GM23338 (cell line): ENCODE measurements at regions not wholly inside any gene's neighbourhood (a gene's known extent, or its start where the extent isn't known, plus 50 kb on each side); places are given as distances from the start of the nearest gene placed in this dataset.

Experiments
- ATAC-seq: fragments of 200-7000 bp; cut with Tn5 transposase; 3 replicates; pipeline ENCODE4 v1.9.1; 2020
- DNase-seq: peaks from one replicate; pipeline ENCODE4 v3.0.0-alpha.2; 2015; ENCODE audit warnings: low spot score
- H2AFZ ChIP-seq: fragments of 200-600 bp; sonication (generic); 2 replicates; pipeline ENCODE4 v1.8.0; 2016; ENCODE audit warnings: antibody characterized with exemption, mild to moderate bottlenecking, moderate library complexity
- H3F3A ChIP-seq: fragments of 200-600 bp; sonication (generic); replicated peaks from 2 replicates; pipeline ENCODE4 v1.8.0; 2017; ENCODE audit warnings: antibody characterized with exemption, mixed run types, low read depth
- H3K27ac ChIP-seq: fragments of 200-600 bp; sonication (generic); 2 replicates; pipeline ENCODE4 v1.6.1; 2016; ENCODE audit warnings: low read depth
- H3K27me3 ChIP-seq: fragments of 200-600 bp; sonication (generic); 2 replicates; pipeline ENCODE4 v1.8.0; 2016; ENCODE audit warnings: mild to moderate bottlenecking, mixed run types, moderate library complexity; ENCODE audit not compliant: insufficient read depth
- H3K36me3 ChIP-seq: fragments of 200-600 bp; sonication (generic); 2 replicates; pipeline ENCODE4 v1.8.0; 2016; ENCODE audit warnings: mild to moderate bottlenecking; ENCODE audit not compliant: insufficient read depth
- H3K4me1 ChIP-seq: fragments of 200-600 bp; sonication (generic); 2 replicates; pipeline ENCODE4 v1.8.0; 2016; ENCODE audit warnings: mild to moderate bottlenecking, moderate library complexity; ENCODE audit not compliant: insufficient read depth
- H3K4me2 ChIP-seq: fragments of 200-600 bp; sonication (generic); 2 replicates; pipeline ENCODE4 v1.7.1; 2017; ENCODE audit warnings: mixed run types
- H3K4me3 ChIP-seq: fragments of 200-600 bp; sonication (generic); 2 replicates; pipeline ENCODE4 v1.6.1; 2016; ENCODE audit warnings: mixed run types
- H3K79me2 ChIP-seq: fragments of 200-600 bp; sonication (generic); replicated peaks from 2 replicates; pipeline ENCODE4 v1.8.0; 2017; ENCODE audit warnings: mild to moderate bottlenecking; ENCODE audit not compliant: insufficient read depth
- H3K9me2 ChIP-seq: fragments of 200-600 bp; sonication (generic); 2 replicates; pipeline ENCODE4 v1.8.0; 2017; ENCODE audit not compliant: insufficient read depth
- H4K20me1 ChIP-seq: fragments of 200-600 bp; sonication (generic); replicated peaks from 2 replicates; pipeline ENCODE4 v1.8.0; 2017; ENCODE audit warnings: mild to moderate bottlenecking; ENCODE audit not compliant: insufficient read depth
- H3K27ac Mint-ChIP-seq: 2 replicates; pipeline ENCODE4 v1.8.0; 2020; ENCODE audit warnings: inconsistent platforms, mild to moderate bottlenecking, moderate library complexity, mixed read lengths
- H3K27me3 Mint-ChIP-seq: 3 replicates; pipeline ENCODE4 v1.8.0; 2022; ENCODE audit warnings: low read depth, mild to moderate bottlenecking, moderate library complexity, mixed read lengths, inconsistent platforms; ENCODE audit not compliant: insufficient read depth, poor library complexity
- H3K36me3 Mint-ChIP-seq: 3 replicates; pipeline ENCODE4 v1.8.0; 2021; ENCODE audit warnings: low read depth, mild to moderate bottlenecking, inconsistent platforms, moderate library complexity, mixed read lengths
- H3K4me1 Mint-ChIP-seq: 3 replicates; pipeline ENCODE4 v1.8.0; 2020; ENCODE audit warnings: mild to moderate bottlenecking, inconsistent platforms, mixed read lengths
- H3K4me3 Mint-ChIP-seq: 3 replicates; pipeline ENCODE4 v1.8.0; 2021; ENCODE audit warnings: moderate library complexity, mild to moderate bottlenecking, inconsistent platforms, mixed read lengths
- H3K9me3 Mint-ChIP-seq: 3 replicates; pipeline ENCODE4 v1.8.0; 2020; ENCODE audit warnings: moderate library complexity, mild to moderate bottlenecking, inconsistent platforms, mixed read lengths
- CREB1 ChIP-seq: fragments of 250-450 bp; sonication (Bioruptor Pico); IDR thresholded peaks from 2 replicates; pipeline ENCODE4 v1.5.0; 2020; ENCODE audit warnings: low read depth, mild to moderate bottlenecking, moderate library complexity
- CTCF ChIP-seq, 2 experiments: fragments of 200-600 bp in 1 of 2; sonication (generic) in 1 of 2; conservative IDR thresholded peaks; 2 replicates each; pipeline versions ENCODE4 v1.5.1 to v1.6.1; 2016 to 2017; ENCODE audit warnings: antibody characterized with exemption in 2 of 2, low read depth in 2 of 2, mild to moderate bottlenecking in 2 of 2, moderate library complexity in 1 of 2
- ETS1 ChIP-seq: IDR thresholded peaks from 2 replicates; pipeline ENCODE4 v1.6.1; 2016; ENCODE audit warnings: antibody characterized with exemption
- EZH2 ChIP-seq: fragments of 200-600 bp; sonication (generic); IDR thresholded peaks from one replicate; pipeline ENCODE4 v1.8.0; 2017; ENCODE audit warnings: antibody characterized with exemption, mild to moderate bottlenecking, low read depth; ENCODE audit not compliant: unreplicated experiment
- EZH2phosphoT487 ChIP-seq: fragments of 200-600 bp; sonication (generic); IDR thresholded peaks from one replicate; pipeline ENCODE4 v1.8.1; 2018; ENCODE audit warnings: antibody characterized with exemption; ENCODE audit not compliant: unreplicated experiment
- JUNB ChIP-seq: IDR thresholded peaks from one replicate; pipeline ENCODE4 v1.6.1; 2016; ENCODE audit warnings: antibody characterized with exemption; ENCODE audit not compliant: unreplicated experiment
- NANOG ChIP-seq: IDR thresholded peaks from 2 replicates; pipeline ENCODE4 v1.6.1; 2016; ENCODE audit warnings: antibody characterized with exemption, borderline replicate concordance
- POLR2AphosphoS5 ChIP-seq: IDR thresholded peaks from 2 replicates; pipeline ENCODE4 v1.6.1; 2016; ENCODE audit warnings: antibody characterized with exemption, low read depth
- REST ChIP-seq: IDR thresholded peaks from one replicate; pipeline ENCODE4 v1.6.1; 2018; ENCODE audit warnings: antibody characterized with exemption; ENCODE audit not compliant: unreplicated experiment
- STAT1 ChIP-seq: IDR thresholded peaks from one replicate; pipeline ENCODE4 v1.6.1; 2016; ENCODE audit warnings: antibody characterized with exemption; ENCODE audit not compliant: unreplicated experiment
- ZNF114 ChIP-seq: fragments of 250-450 bp; sonication (Bioruptor Pico); IDR thresholded peaks from 2 replicates; pipeline ENCODE4 v1.5.0; 2020; ENCODE audit warnings: mild to moderate bottlenecking, moderate library complexity
- ZNF331 ChIP-seq: fragments of 250-450 bp; sonication (Bioruptor Pico); IDR thresholded peaks from 2 replicates; pipeline ENCODE4 v1.5.0; 2020; ENCODE audit warnings: low read depth, mild to moderate bottlenecking, moderate library complexity
- ZNF462 ChIP-seq: fragments of 250-450 bp; sonication (Bioruptor Pico); IDR thresholded peaks from 2 replicates; pipeline ENCODE4 v1.5.0; 2020; ENCODE audit warnings: mild to moderate bottlenecking, moderate library complexity

- Mint-ChIP-seq H3K4me1 (peaks cover 18% of the 10 kb centered on the region), H3K4me3 (no peak overlapping the region), H3K27ac (no peak overlapping the region), H3K36me3 (peaks cover 4% of the 10 kb centered on the region; the same call in 1 of the 3 replicates), H3K27me3 (peaks cover 3% of the 10 kb centered on the region), H3K9me3 (peaks cover 6% of the 10 kb centered on the region)
- TF ChIP-seq ZNF331 (CRISPR knock-in tag) (no peak), EZH2phosphoT487 (no peak), JUNB (no peak), ZNF114 (CRISPR knock-in tag) (no peak), EZH2 (no peak), ETS1 (no peak), NANOG (no peak), ZNF462 (CRISPR knock-in tag) (no peak), CREB1 (CRISPR knock-in tag) (no peak), CTCF (conservative IDR thresholded peaks at IDR 0.05; ENCODE audit: low read depth in 2 of 2) (no peak), STAT1 (no peak), POLR2AphosphoS5 (no peak), REST (no peak)
- Histone ChIP-seq H3K4me2 (no peak overlapping the region), H3K36me3 (no peaks in the 10 kb centered on the region), H3K79me2 (no peaks in the 10 kb centered on the region), H3K4me3 (no peak overlapping the region), H3K27ac (no peak overlapping the region), H4K20me1 (no peaks in the 10 kb centered on the region), H3K27me3 (no peaks in the 10 kb centered on the region), H3F3A (no peaks in the 10 kb centered on the region), H3K4me1 (peaks cover 5% of the 10 kb centered on the region), H3K9me2 (no peaks in the 10 kb centered on the region), H2AFZ (no peak overlapping the region)
- DNase-seq (no peak), ATAC-seq (no peak)
Measured at GRCh38 chr5:125175348-125176004, 429.0 kb upstream of the ZNF608 start.
